ENCODE measurements at regions not wholly inside any gene's neighbourhood (a gene's known extent, or its start where the extent isn't known, plus 50 kb on each side); places are given as distances from the start of the nearest gene placed in this dataset.

- TF ChIP-seq CTCF (IDR thresholded peaks at IDR 0.05; ENCODE audit: insufficient read depth, low read depth, low read length) (no peak), EZH2 (IDR thresholded peaks at IDR 0.05; ENCODE audit: insufficient read depth, low read length) (no peak)
These were observed 113.8 kb upstream of the GLI3 start for GRCh38 chr7:42350801-42351200.

All from astrocyte (in vitro differentiated cells and primary cell).